ENCODE measurements at regions not wholly inside any gene's neighbourhood (a gene's known extent, or its start where the extent isn't known, plus 50 kb on each side); places are given as distances from the start of the nearest gene placed in this dataset.

- Histone ChIP-seq H2BK20ac (ENCODE audit: low read length) (no peak overlapping the region), H2BK15ac (ENCODE audit: low read length) (no peak overlapping the region), H2AFZ (ENCODE audit: low read length) (peak overlapping the region; percentile 71; the same call in 1 of the 2 replicates), H3K27me3 (replicated peaks in 1 of 4; ENCODE audit: control insufficient read depth in 3 of 4, extremely low read depth in 1 of 4, insufficient read depth in 3 of 4, low read length in 3 of 4) (peaks cover 0 to 1% (median 0%) of the 10 kb centered on the region in 4 experiments; a peak in 1 of 7 replicates), H4K8ac (ENCODE audit: extremely low read depth, insufficient read depth, low read length) (no peak overlapping the region), H3K79me2 (ENCODE audit: control insufficient read depth in 1 of 2, insufficient read depth in 2 of 2, low read length in 2 of 2) (no peaks in the 10 kb centered on the region), H4K20me1 (replicated peaks in 1 of 2; ENCODE audit: control insufficient read depth in 1 of 2, insufficient read depth in 2 of 2, low read length in 2 of 2) (no peaks in the 10 kb centered on the region), H3K18ac (ENCODE audit: extremely low read depth, low read length) (no peak overlapping the region), H3K4me3 (ENCODE audit: extremely low read depth in 1 of 4, insufficient read depth in 2 of 4, low read depth in 3 of 4, low read length in 4 of 4) (no peak overlapping the region), H2BK12ac (ENCODE audit: low read depth, low read length) (no peak overlapping the region; the same call in 1 of the 2 replicates), H4K91ac (replicated peaks; ENCODE audit: insufficient read length, low read length) (no peak overlapping the region), H3K23me2 (ENCODE audit: low read depth, low read length) (no peaks in the 10 kb centered on the region), H3K56ac (replicated peaks; ENCODE audit: insufficient read length, low read depth, low read length) (no peak overlapping the region), H3K79me1 (ENCODE audit: low read depth, low read length) (no peaks in the 10 kb centered on the region), H2BK120ac (replicated peaks; ENCODE audit: low read depth, low read length) (no peak overlapping the region), H3K9me3 (ENCODE audit: insufficient read depth in 2 of 2, low read depth in 1 of 2, low read length in 1 of 2) (no peaks in the 10 kb centered on the region), H3K27ac (ENCODE audit: low read depth, low read length) (no peak overlapping the region), H2AK5ac (ENCODE audit: low read depth, low read length) (no peak overlapping the region), H3K9ac (replicated peaks in 1 of 4; ENCODE audit: extremely low read depth in 1 of 4, low read depth in 3 of 4, low read length in 3 of 4) (no peak overlapping the region), H4K5ac (ENCODE audit: insufficient read length, low read depth, low read length) (no peak overlapping the region), H3K36me3 (ENCODE audit: control insufficient read depth in 2 of 4, insufficient read depth in 4 of 4, low read length in 3 of 4) (no peaks in the 10 kb centered on the region; a peak in 1 of 8 replicates), H3K23ac (ENCODE audit: insufficient read length) (no peak overlapping the region), H2BK5ac (ENCODE audit: low read depth, low read length) (peak overlapping the region; percentile 38; the same call in 1 of the 2 replicates), H3K4ac (replicated peaks; ENCODE audit: insufficient read length, low read depth, low read length) (no peak overlapping the region), H3K4me2 (ENCODE audit: insufficient read depth in 1 of 2, low read depth in 2 of 2, low read length in 2 of 2) (no peak overlapping the region), H3K4me1 (replicated peaks in 1 of 4; ENCODE audit: control insufficient read depth in 3 of 4, insufficient read depth in 4 of 4, low read length in 3 of 4) (no peaks in the 10 kb centered on the region; a peak in 1 of 7 replicates), H3K14ac (ENCODE audit: insufficient read length) (no peak overlapping the region)
- 83% methylated on average over 1 of the region's 1 CpG; no CpG with 5 or more reads in 1 of the 2 experiments for WGBS, 2 experiments (ENCODE audit: extremely low coverage in 1 of 2, insufficient coverage in 1 of 2, insufficient read length in 1 of 2, insufficient replicate concordance in 2 of 2, low coverage in 1 of 2, low lambda C conversion rate in 2 of 2, missing lambda C conversion rate in 1 of 2)
- DNase-seq (ENCODE audit: low read depth in 1 of 2, low spot score in 2 of 2) (no peak), FAIRE-seq (no peak)
- TF ChIP-seq TEAD4 (IDR thresholded peaks at IDR 0.05; ENCODE audit: low read depth, low read length) (peak; percentile 24; the same call in 1 of the 2 replicates), RAD21 (IDR thresholded peaks at IDR 0.05 in 1 of 2, conservative IDR thresholded peaks at IDR 0.05 in 1 of 2; ENCODE audit: low read depth in 2 of 2, low read length in 2 of 2) (peak; percentile 29 to 54), KDM5A (IDR thresholded peaks at IDR 0.05; ENCODE audit: low read length) (no peak), BRCA1 (IDR thresholded peaks at IDR 0.05; ENCODE audit: low read depth, low read length) (no peak)
- TF ChIP-seq, protein P1, sequence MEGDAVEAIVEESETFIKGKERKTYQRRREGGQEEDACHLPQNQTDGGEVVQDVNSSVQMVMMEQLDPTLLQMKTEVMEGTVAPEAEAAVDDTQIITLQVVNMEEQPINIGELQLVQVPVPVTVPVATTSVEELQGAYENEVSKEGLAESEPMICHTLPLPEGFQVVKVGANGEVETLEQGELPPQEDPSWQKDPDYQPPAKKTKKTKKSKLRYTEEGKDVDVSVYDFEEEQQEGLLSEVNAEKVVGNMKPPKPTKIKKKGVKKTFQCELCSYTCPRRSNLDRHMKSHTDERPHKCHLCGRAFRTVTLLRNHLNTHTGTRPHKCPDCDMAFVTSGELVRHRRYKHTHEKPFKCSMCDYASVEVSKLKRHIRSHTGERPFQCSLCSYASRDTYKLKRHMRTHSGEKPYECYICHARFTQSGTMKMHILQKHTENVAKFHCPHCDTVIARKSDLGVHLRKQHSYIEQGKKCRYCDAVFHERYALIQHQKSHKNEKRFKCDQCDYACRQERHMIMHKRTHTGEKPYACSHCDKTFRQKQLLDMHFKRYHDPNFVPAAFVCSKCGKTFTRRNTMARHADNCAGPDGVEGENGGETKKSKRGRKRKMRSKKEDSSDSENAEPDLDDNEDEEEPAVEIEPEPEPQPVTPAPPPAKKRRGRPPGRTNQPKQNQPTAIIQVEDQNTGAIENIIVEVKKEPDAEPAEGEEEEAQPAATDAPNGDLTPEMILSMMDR (IDR thresholded peaks at IDR 0.05; ENCODE audit: control extremely low read depth in 1 of 3, insufficient read depth in 1 of 3, low read depth in 1 of 3, low read length in 3 of 3): peak in 2 of 3 experiments; percentile 36 to 53; a peak in 3 of 4 replicates
- ChIA-PET CTCF (ENCODE audit: partially characterized antibody) (interaction anchor here (0.7 to 4.3 kb wide), 19 partner anchors 13 to 418 kb away, joined by 3 to 29 read pairs (median 3); no protein-coding TSS in a partner anchor), POLR2A (ENCODE audit: partially characterized antibody) (no interaction called here)
These were observed 232.6 kb upstream of the BOD1L1 start for GRCh38 chr4:13860126-13860525.

Data from H1 (cell line).